ENCODE measurements at regions not wholly inside any gene's neighbourhood (a gene's known extent, or its start where the extent isn't known, plus 50 kb on each side); places are given as distances from the start of the nearest gene placed in this dataset.

DNA sequence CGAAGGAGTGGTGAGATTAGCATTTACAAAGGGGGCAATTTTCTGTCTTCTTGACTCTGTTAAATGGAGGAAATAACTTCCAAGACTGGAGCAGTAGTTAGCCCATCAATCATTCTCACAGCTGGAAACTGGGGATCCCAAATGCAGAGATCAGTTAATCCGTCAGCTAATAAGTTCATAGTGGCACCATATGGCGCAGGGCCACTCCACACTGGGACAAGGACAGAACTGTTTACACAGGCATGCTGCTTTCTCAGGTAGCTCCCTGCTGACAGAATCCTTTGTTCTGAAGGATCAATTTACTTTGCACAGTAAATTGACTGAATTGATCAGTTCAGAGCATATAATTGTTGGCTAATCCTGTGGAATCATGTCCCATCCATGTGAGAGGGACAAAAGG, 395.7 kb downstream of the TMEM161B start (continued):
- TF ChIP-seq KDM5B (IDR thresholded peaks at IDR 0.05; ENCODE audit: insufficient replicate concordance, low read depth, low read length) = no peak
- no peak for TF ChIP-seq THRAP3 (IDR thresholded peaks at IDR 0.05; ENCODE audit: borderline replicate concordance)
- no peak for TF ChIP-seq PHF20 (IDR thresholded peaks at IDR 0.05; ENCODE audit: partially characterized antibody)
- TF ChIP-seq ZNF398 (CRISPR knock-in tag; IDR thresholded peaks at IDR 0.05) = no peak
- no peak for TF ChIP-seq ZNF280A (IDR thresholded peaks at IDR 0.05; ENCODE audit: low read depth, partially characterized antibody)
- TF ChIP-seq FOS (IDR thresholded peaks at IDR 0.05; ENCODE audit: extremely low read depth, insufficient read length) = no peak
- no peak for TF ChIP-seq YY1 (IDR thresholded peaks at IDR 0.05; ENCODE audit: borderline replicate concordance in 1 of 3, control insufficient read depth in 1 of 3, extremely low read depth in 1 of 3, insufficient read depth in 3 of 3, insufficient read length in 1 of 3, insufficient replicate concordance in 2 of 3, low read depth in 1 of 3, low read length in 2 of 3)

GRCh38 chr5:87868792-87869191, 399.9 kb downstream of the TMEM161B start:
- Histone ChIP-seq H3K79me2 (ENCODE audit: control insufficient read depth, insufficient read depth, low read length) (no peaks in the 10 kb centered on the region), H3K4me3 (no peak overlapping the region), H3K27ac (ENCODE audit: extremely low read depth, low read depth, low read length) (no peak overlapping the region), H3K9ac (ENCODE audit: insufficient read depth in 1 of 2, low read depth in 2 of 2, low read length in 2 of 2) (no peak overlapping the region), H3K4me1 (replicated peaks in 1 of 2; ENCODE audit: control insufficient read depth in 2 of 2, insufficient read depth in 2 of 2, low read length in 2 of 2) (no peaks in the 10 kb centered on the region), H3K9me1 (ENCODE audit: control insufficient read depth, insufficient read depth, low read length) (no peaks in the 10 kb centered on the region), H3K27me3 (ENCODE audit: control insufficient read depth in 2 of 2, insufficient read depth in 2 of 2, low read length in 2 of 2) (no peaks in the 10 kb centered on the region), H3K36me3 (ENCODE audit: control insufficient read depth, insufficient read depth, low read length) (no peaks in the 10 kb centered on the region), H3K9me3 (replicated peaks; ENCODE audit: control insufficient read depth, insufficient read depth, low read depth, low read length) (no peaks in the 10 kb centered on the region), H2AFZ (ENCODE audit: low read depth, low read length) (no peak overlapping the region), H3K4me2 (ENCODE audit: insufficient read depth, low read length) (no peak overlapping the region), H4K20me1 (replicated peaks; ENCODE audit: control insufficient read depth, insufficient read depth, low read length) (no peaks in the 10 kb centered on the region)
- in situ Hi-C loops (cut with MboI) = no loop called here
- 0% methylated on average over 1 of the region's 1 CpG for WGBS (ENCODE audit: insufficient coverage, low coverage, missing lambda C conversion rate)
- TF ChIP-seq ZNF253 (CRISPR knock-in tag; conservative IDR thresholded peaks at IDR 0.05) (no peak), ZNF121 (CRISPR knock-in tag; conservative IDR thresholded peaks at IDR 0.05) (no peak), POLR2AphosphoS2 (IDR thresholded peaks at IDR 0.05; ENCODE audit: low read length) (no peak), ZNF197 (CRISPR knock-in tag; IDR thresholded peaks at IDR 0.05; ENCODE audit: low read depth) (no peak), MAZ (CRISPR knock-in tag; conservative IDR thresholded peaks at IDR 0.05 in 1 of 2, IDR thresholded peaks at IDR 0.05 in 1 of 2) (no peak), ZNF12 (CRISPR knock-in tag; IDR thresholded peaks at IDR 0.05) (no peak), DNMT1 (IDR thresholded peaks at IDR 0.05) (no peak), IRF9 (tag; IDR thresholded peaks at IDR 0.05) (no peak), POLR2H (tag; IDR thresholded peaks at IDR 0.05; ENCODE audit: low read depth) (no peak), CTBP1 (IDR thresholded peaks at IDR 0.05; ENCODE audit: borderline replicate concordance) (no peak)
- FAIRE-seq (no peak), ATAC-seq (no peak), DNase-seq (ENCODE audit: extremely low read depth in 1 of 4, low spot score in 3 of 4) (no peak)
- CTCF ChIA-PET (ENCODE audit: low intra/inter-chr PET ratio) = no interaction called here
- no TSS peak for BruUV-seq (replicated peaks)
- intact Hi-C loops (cut with micrococcal nuclease) = no loop called here
- POLR2A ChIA-PET = no interaction called here

All from K562 (cell line).